Stimulated activated CD4-positive, alpha-beta T cell treated with anti-CD3 and anti-CD28 coated beads, TNF-alpha, amount 100 ng/mL, for 1 hour (primary cell): ENCODE measurements at regions not wholly inside any gene's neighbourhood (a gene's known extent, or its start where the extent isn't known, plus 50 kb on each side); places are given as distances from the start of the nearest gene placed in this dataset.

Source experiments
- DNase-seq, 3 donors: peaks; one replicate each; pipeline ENCODE4 v3.0.0-alpha.2; 2020; ENCODE audit warnings: low read depth in 3 of 3, low spot score in 1 of 3

DNA sequence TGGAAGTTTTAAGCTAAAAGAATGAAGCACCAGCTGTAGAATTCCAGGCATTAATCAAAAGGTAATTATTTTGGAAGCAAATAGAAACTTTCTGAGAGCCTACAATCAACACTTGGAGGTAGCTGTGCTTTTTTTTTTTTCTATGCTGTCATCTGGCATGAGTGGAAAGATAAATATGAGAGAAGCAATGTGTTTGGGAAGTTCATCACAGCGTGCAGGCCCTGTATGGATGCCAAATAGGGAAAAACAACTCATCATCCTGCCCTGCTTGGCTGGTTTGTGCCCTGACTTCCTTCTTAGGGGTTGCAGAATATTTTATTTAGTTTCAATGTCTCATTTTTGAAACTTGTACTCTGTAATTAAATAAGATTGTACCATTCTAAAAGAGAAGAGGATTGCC is 437.4 kb downstream of the PIK3C3 start:
- DNase-seq, result no peak

DNA sequence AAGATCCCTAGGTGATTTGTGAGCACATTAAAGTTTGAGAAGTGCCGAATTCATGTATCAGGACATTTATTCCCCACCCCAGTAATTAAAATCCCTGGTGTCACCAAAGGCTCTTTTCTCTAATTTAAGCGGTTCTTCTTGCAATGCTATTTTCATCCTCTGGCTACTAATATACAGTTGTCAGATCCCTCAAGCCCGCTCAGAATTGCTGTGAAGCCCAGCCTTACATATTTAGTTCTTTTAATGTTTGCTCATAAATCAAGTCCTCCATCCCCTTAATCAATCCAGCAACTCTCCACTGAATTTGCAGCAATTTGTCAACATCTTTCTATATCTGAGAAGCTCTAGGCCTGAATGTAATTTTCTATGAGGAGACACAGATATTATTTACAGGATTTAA is 437.9 kb downstream of the PIK3C3 start:
- no peak for DNase-seq

DNA sequence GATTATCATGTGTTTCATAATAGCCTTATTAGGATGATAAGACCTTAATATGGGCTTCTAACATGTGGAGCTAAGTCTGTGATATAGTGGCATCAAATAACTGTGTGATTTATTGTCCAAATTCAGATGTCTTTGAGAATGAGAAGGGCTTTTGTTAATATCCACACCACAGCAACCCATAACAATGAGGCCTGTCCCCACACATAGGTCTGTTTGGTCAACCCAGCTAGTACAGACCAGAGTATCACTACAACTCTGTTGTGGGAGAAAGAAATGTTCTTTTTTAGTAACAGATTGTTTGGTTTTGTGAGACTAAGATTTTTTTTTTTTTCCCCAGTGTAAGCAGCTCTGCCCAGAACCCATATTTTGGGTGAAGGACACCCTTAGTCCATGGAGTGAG is 439.2 kb downstream of the PIK3C3 start:
- DNase-seq, result no peak

DNA sequence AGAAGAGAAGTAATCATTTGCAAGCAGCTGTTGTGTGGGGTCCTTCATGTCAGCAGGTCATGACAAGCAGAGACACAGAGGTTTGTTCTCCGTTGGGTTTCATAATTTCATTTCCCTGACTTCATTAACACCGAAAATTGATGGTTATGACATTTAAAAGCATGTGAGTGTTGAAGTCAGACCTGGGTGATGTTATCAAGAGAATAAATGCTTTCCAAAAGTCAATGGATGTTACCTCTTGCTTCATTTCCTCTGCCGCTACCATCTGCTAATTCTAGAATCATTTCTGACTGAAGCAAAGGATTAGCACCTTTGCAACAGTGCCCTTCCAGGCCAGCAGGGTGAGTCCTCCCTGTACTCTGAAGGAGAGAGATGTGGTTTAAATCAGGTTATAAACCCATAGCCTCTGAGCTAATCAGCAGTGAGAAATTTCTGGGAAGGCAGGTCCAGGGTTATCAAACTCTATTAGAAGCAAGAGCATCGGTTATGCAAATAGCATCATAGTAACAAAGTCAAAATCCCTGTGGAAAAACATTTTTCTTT is 446.2 kb downstream of the PIK3C3 start:
- DNase-seq, result no peak

DNA sequence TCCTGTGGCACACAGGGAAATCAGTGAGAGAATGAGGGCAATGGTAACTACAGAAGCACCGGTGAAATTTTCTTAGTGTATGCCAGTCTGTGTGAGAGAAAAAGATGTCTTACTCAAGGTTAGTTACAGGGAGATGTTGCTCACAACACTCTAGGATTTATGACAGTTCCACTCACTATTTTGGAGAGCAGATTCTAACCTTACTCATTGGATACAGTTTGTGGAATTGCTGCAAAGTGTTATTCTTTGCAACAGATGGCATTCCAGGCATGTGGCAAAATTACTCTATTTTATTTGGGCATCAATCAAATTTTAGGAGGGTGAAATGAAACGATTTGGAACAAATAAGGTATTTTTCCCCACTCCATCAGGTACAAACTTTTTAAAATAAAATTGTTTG is 449.1 kb downstream of the PIK3C3 start:
- DNase-seq, result no peak

DNA sequence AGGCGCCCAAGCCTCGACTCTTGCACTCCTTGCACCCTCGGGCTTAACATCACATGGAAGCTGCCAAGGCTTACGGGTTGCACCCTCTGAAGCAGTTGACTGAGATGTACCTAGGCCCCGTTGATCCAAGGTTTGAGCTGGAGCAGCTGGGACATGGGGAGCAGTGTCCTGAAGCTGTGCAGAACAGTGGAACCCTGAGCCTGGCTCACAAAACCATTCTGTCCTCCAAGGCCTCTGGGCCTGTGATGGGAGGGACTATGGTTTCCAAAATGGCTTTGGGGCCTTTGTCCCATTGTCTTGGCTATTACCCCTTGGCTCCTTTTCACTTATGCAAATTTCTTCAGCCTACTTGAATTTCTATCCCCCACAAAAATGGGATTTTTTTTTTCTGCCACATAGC is 454.0 kb downstream of the PIK3C3 start:
- DNase-seq, result no peak

DNA sequence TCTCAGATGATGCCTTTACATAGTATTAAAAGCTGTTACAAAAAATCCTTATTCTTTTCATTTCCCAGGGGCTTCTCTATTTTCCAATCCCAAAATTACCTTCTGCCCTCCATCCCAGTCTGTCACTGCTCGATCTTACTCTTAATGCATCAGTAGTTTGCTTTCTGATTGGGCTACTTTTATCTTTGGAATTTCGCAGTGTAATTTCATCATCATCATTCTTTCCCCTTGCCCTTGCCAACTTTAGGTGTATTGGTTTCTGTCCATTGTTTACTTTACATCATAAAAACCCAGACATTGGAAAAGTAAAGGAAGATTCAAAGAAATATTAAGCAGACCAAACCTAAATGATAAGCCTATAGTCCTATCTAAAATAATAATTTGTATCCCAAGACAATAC is 457.2 kb downstream of the PIK3C3 start:
- DNase-seq, result no peak

DNA sequence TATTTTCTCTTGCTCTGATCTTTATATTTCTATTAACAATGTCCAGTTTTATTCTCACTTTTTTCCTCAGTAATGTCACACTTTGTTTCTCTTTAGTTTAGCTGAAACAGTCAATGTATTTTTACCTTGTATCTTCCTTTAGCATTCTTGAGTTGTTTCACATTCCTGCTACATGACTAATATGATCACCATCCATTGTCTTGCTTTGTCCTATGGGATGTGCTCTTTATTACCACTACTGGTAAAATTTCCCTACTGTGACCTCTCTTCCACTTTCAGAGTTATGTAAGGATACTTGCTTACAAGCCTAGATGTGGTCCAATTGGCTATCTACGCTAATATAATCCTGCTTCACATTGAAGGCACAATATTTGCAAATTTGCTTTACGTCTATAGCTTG is 457.9 kb downstream of the PIK3C3 start:
- DNase-seq, result no peak

DNA sequence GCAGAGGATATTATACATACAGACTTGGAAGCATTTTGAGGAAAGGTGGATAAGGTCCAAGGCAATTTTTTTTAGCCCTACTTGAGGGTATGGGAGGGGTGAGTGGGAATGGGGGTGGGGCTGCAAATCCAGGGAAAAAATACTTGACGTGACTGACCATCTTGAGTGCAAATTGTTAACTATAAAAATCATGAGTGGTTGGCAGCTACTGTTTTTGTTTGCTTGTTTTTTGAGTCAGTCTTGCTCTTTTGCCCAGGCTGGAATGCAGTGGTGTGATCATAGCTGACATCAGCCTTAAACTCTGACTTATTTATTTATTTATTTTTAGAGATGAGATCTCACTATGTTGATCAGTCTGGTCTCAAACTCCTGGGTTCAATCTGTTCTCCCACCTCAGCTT is 458.8 kb downstream of the PIK3C3 start:
- DNase-seq, result no peak

DNA sequence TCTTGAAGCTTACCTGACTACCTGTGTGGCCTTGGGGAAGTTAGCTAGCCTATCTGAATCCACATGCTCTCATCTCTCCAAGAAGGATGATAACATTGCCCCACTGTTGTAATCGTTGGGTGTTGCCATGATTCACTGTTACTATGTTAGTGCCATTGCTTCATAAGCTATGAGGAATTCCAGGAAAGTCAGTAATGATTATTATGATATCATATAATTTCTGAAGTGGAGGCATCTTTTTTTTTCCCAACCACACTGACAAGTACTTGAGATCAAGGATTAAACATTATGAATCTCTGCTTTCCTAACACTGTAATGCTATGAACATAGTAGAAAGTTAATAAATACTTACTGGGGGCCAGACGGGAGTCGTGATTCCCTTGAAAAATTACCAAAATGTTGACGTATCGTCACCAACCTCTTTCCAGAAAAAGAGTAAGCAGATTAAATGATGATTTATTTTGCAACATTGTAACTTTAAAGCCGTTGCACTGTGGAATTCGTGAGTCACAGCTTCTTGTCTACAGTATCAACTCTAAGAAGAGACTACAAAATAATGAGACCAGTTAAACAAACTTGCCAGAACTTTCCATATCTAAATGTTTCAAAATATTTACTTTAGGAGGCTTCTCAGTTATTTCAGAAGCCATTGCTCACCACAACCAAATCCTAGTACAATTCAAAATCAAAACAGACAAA is 459.9 kb downstream of the PIK3C3 start:
- DNase-seq, result no peak

DNA sequence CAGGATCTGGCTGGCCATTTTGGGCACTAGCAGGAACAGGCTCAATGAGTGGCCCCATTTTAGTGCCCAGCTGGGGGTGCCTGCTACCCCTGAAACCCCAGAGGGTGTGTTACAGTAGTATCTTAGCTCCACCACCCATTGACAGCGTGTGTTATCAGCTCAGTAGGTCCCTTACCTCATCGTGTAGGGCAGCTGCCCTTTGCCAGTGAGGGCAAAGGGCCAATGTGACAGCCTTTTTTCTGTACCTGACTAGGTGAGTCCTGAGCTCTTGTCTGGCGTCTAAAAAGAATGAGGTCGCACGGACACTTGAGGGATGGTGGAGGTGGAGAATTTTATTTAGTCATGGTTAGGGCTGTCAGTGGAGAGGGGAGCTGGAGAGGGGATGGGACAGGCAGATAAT is 462.2 kb downstream of the PIK3C3 start:
- no peak for DNase-seq

DNA sequence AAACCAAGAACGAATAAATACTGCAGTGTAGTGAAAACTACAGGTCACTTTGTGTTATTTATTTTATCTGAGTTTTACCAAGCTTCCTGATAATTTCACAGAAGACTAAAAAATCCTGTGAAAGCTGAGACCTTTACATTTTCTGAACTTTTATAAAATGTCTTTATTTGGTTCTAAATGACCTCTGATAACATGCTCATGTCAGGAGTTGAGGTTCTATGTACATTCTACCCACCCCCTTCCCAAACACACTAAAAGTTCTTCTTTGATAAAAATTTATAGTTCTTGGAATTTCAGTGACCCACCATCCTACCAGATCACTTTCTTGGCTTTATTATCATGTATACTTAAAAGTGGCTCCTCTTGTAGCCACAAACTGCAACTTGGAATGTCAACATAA is 463.1 kb downstream of the PIK3C3 start:
- no peak for DNase-seq

DNA sequence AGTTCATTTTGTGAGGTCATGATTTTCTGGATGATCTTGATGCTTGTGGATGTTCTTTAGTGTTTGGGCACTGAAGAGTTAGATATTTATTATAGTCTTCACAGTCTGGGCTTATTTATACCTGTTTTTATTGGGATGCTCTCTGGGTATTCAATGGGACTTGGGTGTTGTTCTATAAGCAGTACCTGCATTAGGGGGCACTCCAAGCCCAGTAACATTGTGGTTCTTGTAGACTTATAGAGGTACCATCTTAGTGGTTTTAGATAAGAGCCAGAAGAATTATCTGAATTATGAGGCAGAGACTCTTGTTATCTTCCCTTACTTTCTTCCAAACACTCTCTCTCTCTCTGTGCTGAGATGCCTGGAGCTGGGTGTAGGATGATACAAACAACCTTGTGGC is 470.0 kb downstream of the PIK3C3 start:
- DNase-seq, result no peak

DNA sequence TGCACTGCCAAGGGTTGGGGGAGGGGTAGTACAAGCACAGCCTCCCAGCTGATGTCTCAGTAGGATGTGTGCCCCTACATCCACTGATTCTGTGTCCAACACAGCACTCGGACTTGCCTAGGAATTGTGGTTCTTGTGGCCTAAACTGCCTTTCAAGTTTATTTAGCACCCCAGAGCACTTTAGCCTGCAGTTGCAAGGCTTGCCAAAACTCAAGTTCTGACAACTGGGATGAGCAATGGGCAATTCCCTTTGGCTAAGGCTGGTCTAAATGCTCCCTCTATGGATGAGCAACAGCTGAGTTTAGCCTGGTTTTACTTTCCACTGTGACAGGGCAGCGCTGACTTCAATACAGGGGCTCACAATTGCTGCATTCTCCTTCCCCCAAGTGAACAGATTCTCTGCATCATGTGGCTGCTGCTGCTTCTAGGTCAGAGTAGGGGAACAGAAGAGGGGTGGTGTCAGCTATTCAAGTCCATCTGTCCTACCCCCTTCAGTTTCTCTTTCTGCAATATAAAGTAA is 471.5 kb downstream of the PIK3C3 start:
- no peak for DNase-seq

DNA sequence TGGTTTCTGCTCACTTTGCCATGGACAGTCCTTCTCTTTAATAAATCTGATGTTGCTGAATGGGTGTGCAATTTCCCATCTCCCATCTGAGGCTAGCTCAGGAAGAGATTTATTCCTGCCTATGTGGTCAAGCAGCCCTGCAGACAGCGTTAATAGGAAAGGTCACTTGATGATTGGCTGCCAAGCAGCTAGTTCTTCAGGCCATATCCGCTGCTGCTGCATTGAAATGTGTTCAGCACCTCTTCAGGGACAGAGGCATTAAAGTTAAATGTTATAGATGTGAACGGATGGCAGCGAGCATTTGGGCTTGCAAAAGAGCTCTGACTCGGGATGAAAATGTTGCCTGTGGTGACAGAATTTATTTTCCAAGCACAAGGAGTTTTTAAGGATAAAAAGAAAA is 474.2 kb downstream of the PIK3C3 start:
- no peak for DNase-seq

DNA sequence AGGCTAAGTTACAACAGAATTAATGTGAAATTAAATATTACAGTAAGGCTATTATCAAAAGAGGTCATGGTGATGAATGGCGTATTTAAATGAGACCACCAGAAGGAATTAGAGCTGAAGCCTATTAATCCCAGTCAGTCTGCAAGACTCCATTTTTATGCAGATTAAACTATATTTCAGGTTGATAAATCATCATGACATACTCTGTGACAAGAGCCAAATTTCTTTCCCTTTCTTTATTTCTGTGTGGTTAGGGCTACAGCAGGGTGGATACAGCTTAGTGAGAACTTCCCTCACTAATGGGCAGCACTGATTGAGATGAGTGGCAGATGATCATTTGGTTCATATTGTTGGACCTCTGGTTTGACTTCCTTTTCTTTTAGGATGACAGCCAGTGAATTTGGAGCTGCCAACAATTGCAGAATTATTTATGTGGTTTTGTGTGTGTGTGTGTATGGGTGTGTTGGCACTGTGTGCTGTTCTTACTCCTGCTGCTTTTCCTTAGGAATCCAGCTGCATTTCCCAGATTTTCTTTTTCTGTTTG is 481.3 kb downstream of the PIK3C3 start:
- DNase-seq, result no peak

DNA sequence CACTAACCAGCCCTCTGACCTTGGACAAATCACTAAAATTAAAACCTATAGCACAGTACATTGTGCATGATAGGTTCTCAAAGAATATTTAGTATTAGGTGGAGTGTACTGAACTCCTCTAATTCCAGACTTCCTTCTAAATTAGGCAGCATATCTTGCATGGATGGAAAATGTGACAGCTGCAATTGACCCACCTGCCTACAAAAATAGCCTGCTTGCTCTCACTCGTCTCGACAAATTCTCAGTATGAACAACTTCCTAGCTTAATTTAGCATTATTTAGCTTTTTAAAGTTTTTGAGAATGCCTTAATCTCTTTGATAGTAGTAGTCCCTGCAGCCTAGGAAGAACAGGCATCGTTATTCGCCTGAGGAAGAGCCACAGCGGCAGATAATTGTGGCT is 482.0 kb downstream of the PIK3C3 start:
- no peak for DNase-seq

DNA sequence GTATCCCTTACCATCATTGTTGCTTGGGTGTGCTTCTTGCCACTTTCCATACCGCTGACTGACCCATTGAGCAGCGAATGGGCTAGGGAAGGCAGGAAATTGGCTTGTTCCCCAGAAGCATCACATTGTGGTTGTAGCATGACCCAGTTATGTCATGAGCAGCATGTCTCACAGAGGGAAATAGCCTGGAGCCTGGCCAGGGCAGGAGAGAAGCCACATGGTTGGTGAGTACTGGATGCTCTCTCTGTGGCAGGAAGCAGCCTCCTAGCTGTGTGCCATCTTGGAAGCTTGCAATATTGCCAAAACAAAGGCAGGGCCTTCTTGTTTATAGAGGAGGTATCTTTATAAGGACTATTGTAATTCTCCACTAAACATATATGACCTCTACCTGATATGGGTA is 482.6 kb downstream of the PIK3C3 start:
- no peak for DNase-seq

DNA sequence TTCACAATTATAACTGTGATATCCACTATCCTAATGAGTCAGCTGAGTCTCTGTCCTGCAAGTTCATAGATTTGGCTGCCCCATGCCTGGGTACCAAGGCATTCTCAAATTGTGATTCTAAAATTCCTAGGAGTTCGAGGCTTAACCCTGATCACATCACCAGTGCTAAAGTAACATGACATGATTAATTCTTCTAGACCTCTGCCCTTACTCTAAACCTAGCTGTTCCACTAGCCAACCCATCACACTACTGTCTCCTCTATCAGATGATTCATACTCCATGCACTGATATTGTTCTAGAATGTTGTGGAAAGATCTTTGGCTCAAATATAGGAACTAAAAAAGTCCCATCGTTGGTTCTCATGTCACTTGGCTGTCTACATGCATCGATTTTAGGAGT is 487.6 kb downstream of the PIK3C3 start:
- no peak for DNase-seq

DNA sequence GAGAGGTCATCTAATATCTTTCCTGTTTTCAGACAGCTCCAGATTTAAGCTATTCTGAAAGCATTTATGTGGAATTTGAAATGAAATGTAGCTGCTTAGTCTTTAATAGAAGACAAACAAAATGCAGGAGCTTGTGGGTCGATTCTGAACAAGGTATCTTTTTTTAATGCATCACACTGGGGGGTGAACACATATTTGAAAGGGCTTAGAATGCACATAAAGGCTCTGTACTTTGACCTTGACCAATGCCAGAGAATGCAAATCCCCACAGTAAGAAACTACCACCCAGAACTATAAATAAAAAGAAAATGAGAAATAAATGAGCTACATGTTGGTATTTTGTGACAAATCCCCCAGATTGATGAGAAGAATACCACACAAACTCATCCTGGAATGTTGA is 489.3 kb downstream of the PIK3C3 start:
- DNase-seq, result no peak

DNA sequence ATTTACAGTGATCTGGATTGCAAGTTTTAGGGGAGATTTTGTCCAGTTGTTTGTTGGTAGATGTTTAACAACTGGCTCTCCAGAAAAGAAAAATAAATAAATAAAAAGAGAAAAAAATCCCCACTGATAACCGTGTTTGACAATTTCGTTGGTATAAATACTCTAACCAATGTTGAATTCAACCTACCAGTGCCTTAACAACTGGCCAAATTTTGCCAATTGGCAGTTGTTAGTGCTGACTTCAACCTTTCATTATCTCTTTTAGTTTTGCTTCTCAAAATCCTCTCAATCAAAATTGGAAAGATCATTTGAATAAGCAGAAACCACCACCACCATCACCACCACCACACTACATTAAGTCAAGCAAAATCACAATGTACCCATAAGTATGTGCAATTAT is 490.3 kb downstream of the PIK3C3 start:
- DNase-seq, result no peak

DNA sequence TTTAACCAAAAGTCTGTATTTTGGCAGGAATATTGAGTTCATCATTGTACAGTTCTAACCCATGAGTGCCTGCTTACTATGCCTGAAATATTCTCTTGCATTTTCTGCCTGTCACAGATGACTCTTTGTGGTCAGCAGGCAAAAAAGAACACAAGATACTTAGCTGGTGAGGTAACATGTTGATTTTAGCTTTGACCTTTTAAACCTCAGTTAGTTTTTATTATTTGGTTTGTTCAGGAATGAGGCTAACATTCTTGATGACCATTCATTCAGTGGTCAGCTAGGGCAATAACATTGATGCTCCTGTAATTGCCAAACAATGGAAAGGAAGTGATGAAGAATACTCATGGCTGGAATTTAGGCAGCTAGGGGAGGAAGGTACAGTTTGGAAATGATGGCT is 491.2 kb downstream of the PIK3C3 start:
- no peak for DNase-seq

DNA sequence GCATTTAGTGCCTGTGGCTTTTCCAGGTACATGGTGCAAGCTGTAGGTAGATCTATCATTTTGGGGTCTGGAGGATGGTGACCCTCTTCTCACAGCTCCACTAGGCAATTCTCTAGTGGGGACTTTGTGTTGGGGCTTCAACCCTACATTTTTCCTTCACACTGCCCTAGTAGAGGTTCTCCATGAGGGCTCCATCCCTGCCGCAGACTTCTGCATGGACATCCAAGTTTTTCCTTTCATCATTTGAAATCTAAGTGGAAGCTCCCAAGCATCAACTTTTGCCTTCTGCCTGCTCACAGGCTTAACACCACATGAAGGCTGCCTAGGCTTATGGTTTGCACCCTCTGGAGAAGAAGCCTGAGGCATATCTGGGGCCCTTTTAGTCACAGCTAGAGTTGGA is 492.7 kb downstream of the PIK3C3 start:
- no peak for DNase-seq
